Cerebellar cortex (tissue), 1 donor: ENCODE measurements at regions not wholly inside any gene's neighbourhood (a gene's known extent, or its start where the extent isn't known, plus 50 kb on each side); places are given as distances from the start of the nearest gene placed in this dataset.
A peak's percentile ranks its signal among the peaks of the same experiment; 100 is the strongest.
"Not testable (repeated sequence)": the region's sequence is repeated elsewhere in the genome, so short reads cannot be mapped to it uniquely, and the experiment has no call there.

ENCODE experiments used
- DNase-seq: peaks from one replicate; pipeline ENCODE4 v3.0.0-alpha.2; 2015; ENCODE audit warnings: low spot score

DNA sequence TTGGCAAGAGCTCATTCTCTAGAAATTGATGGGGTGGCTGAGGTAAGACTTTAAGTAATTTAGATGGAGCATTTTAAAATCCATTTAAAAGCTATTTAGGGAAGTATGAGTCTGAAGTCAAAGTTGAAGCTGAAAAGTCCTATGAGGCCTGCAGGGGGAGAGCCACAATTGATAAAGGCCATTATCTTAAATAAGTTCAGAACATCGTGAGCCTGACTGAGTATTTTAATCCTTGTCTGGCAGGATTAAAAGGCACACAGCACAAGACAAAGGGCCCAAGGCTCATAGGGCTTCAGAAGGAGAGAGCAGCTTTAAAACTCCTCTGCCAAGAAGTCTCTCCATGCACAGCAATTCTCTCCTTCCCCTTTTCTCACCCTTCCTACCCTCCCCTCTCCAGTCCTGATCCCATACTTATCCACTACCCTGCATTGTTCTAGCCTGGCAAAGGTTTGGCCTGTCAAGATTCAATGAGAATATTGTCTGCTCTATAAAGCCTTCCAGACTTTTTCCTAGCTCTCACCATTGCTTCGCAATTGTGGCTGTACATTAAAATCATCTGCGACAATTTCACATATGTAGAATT, 1312.9 kb downstream of the FAM181B start:
- DNase-seq = no peak

DNA sequence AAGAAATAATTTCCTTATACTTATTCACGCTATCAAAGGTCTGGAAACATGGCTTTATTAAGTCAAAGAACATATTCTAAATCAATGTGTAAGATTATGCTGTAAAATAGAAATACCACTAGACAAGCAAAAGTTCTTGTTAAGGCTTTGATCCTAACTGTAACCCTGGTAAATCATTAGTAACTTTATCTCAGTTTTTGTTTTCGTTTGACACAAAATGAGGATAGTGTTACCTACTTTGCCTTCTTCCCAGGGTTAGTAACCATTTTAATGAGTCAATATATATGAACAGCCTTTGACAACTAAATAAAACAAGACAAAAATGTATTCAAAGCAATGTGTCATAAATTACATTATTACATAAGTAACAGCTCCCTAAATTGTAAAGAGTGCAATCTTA, 1336.3 kb downstream of the FAM181B start:
- no peak for DNase-seq

DNA sequence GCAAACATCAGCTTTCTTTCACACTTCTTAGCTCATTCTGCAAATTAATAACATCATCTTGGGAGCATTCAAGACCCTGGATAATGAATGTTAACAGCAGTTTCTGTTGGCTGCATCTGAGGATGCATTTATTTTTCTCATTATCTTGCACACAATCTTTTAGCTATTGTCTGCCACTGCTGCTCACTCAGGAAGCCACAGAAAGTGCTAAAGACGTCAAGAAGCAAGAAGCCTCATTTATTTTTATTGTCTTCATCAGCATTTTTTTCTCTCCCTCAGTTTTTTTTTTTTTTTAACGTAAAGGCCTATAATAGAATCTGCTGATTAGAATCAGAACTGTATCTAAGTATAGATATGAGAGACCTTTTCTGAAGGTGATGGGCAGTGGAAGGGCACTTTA, 1339.4 kb downstream of the FAM181B start:
- DNase-seq = no peak

DNA sequence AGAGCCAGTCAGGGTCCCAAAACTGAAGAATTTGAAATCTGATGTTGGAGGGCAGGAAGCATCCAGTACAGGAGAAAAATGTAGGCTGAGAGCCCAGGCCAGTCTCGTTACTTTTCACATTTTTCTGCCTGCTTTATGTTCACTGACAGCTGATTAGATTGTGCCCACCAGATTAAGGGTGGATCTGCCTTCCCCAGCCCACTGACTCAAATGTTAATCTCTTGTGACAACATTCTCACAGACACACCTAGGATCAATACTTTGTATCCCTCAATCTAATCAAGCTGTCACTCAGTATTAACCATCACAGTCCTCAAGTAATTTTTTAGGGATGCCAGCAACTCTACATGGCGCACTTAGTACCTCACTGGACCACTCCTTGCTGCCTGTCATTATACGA, 1345.3 kb downstream of the FAM181B start:
- DNase-seq = no peak

DNA sequence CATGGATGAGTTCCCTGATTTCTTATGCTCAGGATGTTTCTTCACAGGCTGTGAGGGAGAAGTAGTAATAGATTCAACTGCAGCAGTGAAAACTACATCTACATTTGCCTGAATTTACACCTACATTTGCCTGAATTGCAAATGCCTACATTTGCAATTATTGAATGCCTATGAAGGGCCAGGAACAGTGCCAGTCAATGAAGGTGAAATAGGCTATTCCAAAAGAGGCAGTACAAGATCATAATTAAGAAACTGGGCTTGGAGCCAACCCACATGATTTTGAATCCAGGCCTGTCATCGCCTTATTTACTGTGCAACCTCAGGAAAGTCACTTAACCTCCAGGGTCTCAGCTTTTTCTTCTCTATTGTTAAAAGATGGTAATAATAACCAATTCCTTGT, 1353.3 kb downstream of the FAM181B start:
- no peak for DNase-seq

DNA sequence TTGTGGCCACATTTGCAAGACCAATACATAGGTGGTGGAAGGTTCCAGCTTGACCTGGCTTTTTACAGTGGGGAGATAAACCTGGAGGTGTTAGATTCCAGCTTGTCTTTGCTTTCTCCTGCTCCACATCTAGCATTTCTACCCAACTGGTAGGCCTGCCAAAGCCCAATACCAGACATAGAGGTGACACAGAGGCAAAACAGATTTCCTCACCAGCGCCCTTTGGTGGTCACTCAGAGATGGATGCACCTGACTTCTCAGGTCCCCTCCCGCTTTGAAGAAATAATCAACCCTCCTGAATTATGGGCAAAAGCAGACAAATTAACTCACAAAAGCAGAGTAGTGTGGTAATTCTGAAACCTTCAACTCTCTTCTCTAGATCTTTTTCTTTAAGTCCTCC, 1356.2 kb downstream of the FAM181B start:
- DNase-seq = no peak

DNA sequence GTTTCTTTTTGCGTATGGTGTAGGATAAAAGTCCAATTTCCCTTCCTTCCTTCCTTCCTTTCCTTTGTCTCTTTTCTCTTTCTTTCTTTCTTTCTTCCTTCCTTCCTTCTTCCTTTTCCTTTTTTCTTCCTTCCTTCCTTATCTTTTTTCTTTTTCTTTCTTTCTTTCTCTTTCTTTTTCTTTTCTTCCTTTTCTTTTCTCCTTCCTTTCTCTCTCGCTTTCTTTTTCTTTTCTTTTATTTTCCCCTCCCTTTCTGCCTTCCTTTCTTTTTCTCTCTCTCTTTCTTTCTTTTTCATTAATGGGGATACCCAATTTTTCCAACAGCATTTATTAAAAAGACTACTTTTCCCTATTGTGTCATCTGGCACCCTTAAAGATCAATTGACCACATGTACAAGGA, 1359.7 kb downstream of the FAM181B start:
- DNase-seq = no peak

DNA sequence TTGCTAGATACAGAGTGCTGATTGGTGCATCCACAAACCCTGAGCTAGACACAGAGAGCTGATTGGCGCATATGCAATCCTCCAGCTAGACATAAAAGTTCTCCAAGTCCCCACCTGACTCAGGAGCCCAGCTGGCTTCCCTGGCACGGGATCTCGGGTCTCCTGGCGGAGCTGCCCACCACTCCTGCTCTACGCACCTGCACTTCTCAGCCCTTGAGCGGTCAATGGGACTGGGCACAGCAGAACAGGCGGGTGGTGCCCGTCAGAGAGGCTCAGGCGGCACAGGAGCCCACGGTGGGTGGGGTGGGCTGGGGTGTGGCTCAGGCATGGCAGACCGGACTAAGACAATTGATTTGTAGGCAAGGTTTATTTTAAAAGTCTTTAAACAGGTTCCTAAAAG, 1365.5 kb downstream of the FAM181B start:
- DNase-seq = no peak

DNA sequence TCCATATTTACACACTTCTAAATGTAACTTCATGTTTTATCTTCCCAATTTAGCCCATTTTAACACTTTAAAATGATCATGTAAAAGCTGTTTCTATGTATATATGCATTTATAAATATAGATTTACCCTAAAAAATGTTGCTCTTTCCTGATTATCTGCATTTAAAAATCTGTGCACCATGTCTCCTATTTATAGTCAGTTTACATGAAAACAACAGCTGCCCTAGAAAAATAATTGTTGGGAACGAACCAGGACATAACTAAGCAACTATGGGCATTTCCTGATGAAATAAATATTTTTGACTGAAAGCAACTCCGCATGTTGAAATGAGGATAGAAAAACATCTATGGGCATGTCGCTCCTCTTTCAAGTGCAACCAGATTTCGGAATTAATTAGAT, 1368.2 kb downstream of the FAM181B start:
- no peak for DNase-seq

DNA sequence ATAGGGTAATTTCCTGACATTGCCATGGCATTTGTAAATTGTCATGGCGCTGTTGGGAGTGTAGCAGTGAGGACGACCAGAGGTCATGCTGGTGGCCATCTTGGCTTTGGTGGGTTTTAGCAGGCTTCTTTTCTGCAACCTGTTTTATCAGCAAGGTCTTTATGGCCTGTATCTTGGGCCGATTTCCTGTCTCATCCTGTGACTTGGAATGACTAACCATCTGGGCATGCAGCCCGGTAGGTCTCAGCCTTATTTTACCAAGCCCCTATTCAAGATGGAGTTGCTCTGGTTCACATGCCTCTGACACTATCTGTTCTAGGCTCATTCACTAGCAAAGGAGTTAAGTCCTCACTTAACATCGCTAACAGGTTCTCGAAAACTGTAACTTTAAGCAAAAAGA, 1374.2 kb downstream of the FAM181B start:
- DNase-seq = no peak

DNA sequence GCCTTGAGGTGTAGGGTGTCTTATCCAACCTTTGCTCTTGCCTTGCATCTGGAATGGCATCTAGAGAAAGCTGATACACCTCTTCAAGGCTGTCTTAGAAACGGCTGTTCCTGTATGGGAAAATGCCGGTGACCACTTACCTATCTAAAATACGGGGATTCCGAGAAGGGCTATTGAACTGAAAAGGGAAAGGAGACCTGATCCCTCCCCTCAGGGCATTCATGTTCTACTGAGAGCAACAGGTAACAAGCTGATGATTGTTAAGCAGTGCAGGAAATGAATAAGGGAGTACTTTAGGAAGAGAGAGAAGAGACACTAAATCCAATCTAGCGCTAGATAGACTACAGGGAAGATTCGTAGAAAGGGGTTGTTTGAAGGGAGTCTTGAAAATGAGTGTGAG, 1388.1 kb downstream of the FAM181B start:
- no peak for DNase-seq

DNA sequence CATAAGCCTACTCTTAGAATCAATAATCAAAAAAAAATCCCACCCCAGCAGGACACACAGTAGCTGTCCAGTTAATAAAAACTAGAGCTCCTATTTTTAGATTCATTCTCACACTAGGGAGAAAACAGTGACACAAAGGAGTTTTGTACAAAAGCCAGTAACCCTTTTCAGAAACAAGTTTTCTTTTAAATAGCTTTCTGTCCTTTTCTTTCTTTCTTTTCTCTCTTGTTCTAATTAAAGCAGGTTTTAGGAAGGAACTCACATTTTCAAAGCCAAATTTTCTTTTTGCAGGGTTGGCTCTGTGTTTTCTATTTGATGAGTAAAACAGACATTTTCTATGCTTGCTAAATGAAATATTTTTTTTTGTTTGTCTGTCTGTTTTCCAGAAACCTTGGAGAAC, 1390.7 kb downstream of the FAM181B start:
- peak; percentile 1 for DNase-seq

DNA sequence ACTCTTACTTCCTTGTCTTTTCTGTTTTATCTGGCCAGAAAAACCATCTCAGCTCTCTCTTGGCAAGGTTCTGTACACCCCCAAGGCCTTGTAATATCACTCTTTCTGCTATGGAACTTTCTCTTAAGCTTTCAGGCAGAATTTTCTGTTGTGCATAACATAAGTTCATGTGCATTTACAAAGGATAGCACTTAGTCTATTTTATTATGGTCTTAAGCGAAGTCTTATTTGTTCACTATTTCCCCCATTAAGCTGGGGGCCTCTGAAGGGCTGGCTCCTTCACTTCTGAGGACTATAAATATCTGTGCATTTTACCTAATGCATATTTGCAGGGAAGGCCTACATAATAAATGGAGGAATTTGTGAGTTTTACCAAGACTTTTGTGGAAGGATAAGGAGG, 1393.4 kb downstream of the FAM181B start:
- DNase-seq = no peak

DNA sequence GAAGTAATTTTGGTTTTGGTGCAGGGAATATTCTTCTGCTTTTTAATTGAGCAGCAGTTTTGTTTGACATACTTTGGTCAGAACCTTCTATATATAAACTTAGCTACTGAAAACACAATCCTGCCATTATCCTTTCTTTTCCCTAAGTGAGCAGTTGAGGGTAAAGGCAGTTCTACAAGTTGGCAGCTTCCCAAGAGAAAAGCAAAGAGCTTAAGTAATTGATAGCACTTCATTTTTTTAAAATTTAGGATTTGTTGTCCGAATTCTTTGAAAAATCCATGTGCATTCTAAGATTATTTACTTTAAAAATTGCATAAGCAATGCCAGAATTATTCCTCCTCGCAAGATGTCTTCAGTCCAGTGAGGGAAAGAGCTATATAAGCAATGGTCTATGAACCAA, 1394.1 kb downstream of the FAM181B start:
- DNase-seq = no peak

DNA sequence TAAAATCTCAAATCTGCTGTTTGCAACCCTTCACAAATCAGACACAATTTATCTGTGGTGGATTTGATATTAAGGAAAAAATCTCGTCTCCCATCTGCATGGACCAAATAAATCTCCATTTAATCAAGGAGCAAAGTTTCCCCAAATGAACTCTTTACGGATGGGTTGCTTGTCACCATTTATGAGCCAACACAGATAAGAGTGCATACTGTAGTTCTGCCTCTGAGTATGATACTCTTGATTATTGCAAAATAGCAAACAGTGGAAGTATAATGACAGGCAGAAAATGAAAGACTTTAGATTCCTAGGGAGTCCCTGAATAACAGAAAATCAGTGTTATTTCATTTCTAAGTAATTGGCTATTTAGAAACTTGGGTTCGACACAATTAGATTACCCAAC, 1395.9 kb downstream of the FAM181B start:
- DNase-seq = no peak

DNA sequence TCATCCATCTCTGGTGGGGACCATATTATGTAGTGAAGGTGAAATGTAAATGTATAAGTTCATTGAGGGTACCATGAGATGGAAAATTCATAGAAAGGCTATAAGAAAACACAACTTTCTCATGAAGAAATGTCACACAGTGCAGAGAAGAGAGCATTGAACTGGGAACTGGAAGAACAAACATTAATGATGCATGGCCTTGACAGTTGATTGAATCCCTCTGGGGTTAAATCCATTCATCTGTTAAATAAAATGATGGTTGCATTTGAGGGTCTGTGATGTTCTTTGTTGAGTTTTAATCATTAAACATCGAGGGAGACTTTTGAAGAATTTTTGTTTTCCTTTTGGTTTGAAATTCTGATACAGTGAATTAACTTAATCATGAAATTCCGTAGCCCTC, 1401.4 kb downstream of the FAM181B start:
- no peak for DNase-seq

DNA sequence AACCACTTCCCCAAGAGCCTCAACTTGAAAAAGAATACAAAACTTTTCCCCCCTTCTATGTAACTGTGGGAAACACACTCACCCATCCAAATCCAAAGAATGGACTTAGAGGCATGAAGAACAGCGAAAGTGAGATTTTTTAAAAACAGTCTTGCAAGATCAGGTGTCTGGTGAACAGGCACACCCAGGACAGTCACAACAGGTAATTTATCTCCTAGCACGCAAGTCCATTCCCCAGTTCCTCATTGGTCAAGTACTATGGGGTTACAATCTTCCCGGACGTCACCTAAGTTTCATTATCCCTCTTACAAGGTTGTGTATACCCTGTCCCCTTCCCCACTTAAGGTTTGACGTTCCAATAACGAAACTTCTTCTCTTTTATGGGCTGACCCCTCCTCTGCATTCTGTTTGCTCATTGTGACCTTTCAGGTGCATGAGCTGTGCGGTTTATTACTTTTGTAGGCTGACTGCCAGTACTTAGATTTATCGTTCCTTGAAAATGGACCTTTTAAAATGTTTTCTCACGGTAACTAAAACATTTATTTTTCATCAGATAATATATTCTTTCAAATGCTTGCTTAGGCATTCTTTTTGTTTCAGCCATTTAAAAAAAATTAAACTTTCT, 1401.9 kb downstream of the FAM181B start:
- DNase-seq = no peak

DNA sequence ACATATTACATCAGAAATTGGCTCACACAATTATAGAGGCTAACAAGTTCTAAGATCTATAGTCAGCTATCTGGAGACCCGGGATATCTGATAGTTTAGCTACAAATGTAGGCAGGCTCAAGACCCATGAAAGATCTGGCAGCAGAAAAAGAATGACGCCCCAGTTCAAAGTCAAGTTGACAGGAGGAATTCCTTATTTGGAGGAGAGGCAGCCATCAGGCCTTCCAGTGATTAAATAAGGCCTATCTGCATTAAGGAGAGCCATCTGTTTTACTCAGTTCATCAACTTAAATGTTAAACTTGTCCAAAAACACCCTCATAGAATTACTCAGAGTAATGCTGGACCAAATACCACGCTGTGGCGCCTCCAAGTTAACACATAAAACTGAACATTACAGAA, 1402.6 kb downstream of the FAM181B start:
- no peak for DNase-seq

DNA sequence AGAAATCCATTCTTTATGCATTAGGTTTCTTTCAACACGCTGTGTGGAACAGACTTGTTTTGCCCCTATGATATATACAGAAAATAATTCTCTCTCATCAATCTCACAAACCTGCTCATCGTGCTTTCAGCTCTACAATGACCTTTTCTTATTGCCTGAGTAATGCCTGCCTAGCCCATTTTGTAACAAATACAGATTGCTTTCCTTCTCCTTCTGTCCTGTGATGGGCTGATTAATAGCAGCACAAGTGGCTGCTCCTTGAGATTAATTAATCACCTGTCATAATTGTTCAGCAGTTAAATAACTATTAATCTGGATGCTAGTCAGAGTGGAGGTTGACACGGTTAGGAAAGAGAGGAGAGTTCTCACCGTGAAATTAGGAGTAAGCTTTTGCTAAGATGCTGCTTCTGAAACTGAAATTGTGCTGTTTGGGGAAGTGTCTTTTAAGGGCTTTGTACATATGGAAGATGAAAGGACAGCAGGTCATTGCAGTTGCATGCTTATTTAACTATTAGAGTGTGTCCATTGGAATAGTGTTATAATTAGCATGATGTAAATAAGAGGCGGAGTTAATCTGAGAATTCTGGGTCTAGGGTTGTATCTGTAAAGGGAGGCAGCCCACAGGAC, 1430.5 kb downstream of the FAM181B start:
- no peak for DNase-seq

DNA sequence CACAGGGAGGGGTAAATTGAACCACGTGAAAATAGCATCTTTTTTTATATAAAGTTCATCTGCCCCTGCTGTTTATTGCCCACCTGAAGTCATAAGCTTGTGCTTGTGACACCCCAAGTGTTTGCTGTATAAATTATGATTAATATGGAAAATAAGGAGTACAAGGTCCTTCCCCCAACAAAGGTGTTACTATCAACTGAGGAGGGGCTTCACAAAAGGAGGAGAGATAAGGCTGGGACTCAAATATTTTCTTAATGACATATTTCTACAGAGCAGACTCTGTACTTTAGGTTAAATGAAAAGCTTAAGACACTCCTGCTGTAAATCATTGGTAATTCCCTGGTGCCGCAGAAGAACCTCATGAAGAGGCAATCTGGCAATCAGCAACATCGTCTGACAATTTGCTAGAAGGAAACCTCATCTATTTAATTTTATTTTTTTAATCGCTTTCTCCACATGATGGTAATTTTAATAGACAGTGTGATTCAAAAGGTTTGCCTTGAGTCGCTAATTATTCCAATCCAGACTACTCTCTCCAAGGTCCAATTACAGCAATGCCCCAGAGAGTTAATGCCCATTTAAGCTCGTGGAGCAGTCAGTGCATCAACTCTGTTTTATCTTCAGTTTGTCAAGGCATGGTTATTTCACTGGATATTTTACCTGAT, 1432.4 kb downstream of the FAM181B start:
- DNase-seq = no peak

DNA sequence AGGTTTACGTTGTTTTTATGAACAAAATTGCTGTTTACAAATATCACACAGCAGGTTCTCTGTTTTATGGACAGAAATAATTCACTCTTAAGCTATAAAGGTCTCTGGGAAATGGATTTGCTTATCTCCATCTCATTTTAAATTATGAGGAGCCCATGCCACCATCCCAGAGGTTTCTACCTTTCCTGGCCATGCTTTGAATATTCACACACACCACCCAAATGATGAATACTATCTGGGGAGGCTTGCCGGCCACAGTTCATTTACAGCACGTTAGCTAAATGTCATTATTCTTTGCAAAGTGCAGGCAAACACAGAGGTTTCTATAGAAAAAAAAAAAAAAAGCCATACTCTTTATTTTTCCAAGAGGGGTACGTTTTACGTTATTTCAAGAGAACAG, 1446.7 kb downstream of the FAM181B start:
- DNase-seq = no peak

DNA sequence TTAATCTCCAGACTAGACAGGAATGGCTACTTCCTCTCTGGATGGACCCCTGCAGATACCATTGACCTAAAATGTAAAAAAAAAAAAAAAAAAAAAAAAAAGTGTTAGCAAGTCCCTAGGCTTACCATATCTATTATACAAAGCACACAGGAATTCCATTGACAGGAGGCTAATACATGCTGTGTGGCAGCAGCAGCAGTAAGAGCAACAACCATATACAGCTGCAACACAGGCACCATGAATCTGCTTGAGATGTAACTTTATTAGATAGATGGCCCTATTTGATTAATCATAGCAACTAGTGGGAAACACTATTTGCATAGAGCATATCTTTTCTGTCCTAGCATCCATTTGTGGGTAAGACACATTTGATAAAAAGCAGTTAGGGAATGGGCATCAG, 1447.1 kb downstream of the FAM181B start:
- no peak for DNase-seq

DNA sequence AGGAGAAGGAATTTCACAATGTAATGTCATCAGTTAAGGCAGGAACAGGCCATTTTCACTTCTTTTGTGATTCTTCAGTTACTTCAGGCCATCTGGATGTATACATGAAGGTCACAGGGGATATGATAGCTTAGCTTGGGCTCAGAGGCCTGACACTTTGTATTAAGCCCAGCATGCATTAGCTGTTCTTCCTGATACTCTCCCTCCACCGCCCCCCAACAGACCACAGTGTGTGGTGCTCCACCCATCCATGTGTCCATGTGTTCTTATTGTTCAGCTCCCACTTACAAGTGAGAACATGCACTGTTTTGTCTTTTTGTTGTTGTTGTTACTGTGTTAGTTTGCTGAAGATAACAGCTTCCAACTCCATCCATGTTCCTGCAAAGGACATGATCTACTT, 1453.4 kb downstream of the FAM181B start:
- DNase-seq = not testable (repeated sequence)
